GM23338 (cell line): ENCODE measurements at regions not wholly inside any gene's neighbourhood (a gene's known extent, or its start where the extent isn't known, plus 50 kb on each side); places are given as distances from the start of the nearest gene placed in this dataset.

Experiments
- ATAC-seq: fragments of 200-7000 bp; cut with Tn5 transposase; 3 replicates; pipeline ENCODE4 v1.9.1; 2020
- DNase-seq: peaks from one replicate; pipeline ENCODE4 v3.0.0-alpha.2; 2015; ENCODE audit warnings: low spot score
- H2AFZ ChIP-seq: fragments of 200-600 bp; sonication (generic); 2 replicates; pipeline ENCODE4 v1.8.0; 2016; ENCODE audit warnings: antibody characterized with exemption, mild to moderate bottlenecking, moderate library complexity
- H3F3A ChIP-seq: fragments of 200-600 bp; sonication (generic); replicated peaks from 2 replicates; pipeline ENCODE4 v1.8.0; 2017; ENCODE audit warnings: antibody characterized with exemption, mixed run types, low read depth
- H3K27ac ChIP-seq: fragments of 200-600 bp; sonication (generic); 2 replicates; pipeline ENCODE4 v1.6.1; 2016; ENCODE audit warnings: low read depth
- H3K27me3 ChIP-seq: fragments of 200-600 bp; sonication (generic); 2 replicates; pipeline ENCODE4 v1.8.0; 2016; ENCODE audit warnings: mild to moderate bottlenecking, mixed run types, moderate library complexity; ENCODE audit not compliant: insufficient read depth
- H3K36me3 ChIP-seq: fragments of 200-600 bp; sonication (generic); 2 replicates; pipeline ENCODE4 v1.8.0; 2016; ENCODE audit warnings: mild to moderate bottlenecking; ENCODE audit not compliant: insufficient read depth
- H3K4me1 ChIP-seq: fragments of 200-600 bp; sonication (generic); 2 replicates; pipeline ENCODE4 v1.8.0; 2016; ENCODE audit warnings: mild to moderate bottlenecking, moderate library complexity; ENCODE audit not compliant: insufficient read depth
- H3K4me2 ChIP-seq: fragments of 200-600 bp; sonication (generic); 2 replicates; pipeline ENCODE4 v1.7.1; 2017; ENCODE audit warnings: mixed run types
- H3K4me3 ChIP-seq: fragments of 200-600 bp; sonication (generic); 2 replicates; pipeline ENCODE4 v1.6.1; 2016; ENCODE audit warnings: mixed run types
- H3K79me2 ChIP-seq: fragments of 200-600 bp; sonication (generic); replicated peaks from 2 replicates; pipeline ENCODE4 v1.8.0; 2017; ENCODE audit warnings: mild to moderate bottlenecking; ENCODE audit not compliant: insufficient read depth
- H3K9me2 ChIP-seq: fragments of 200-600 bp; sonication (generic); 2 replicates; pipeline ENCODE4 v1.8.0; 2017; ENCODE audit not compliant: insufficient read depth
- H4K20me1 ChIP-seq: fragments of 200-600 bp; sonication (generic); replicated peaks from 2 replicates; pipeline ENCODE4 v1.8.0; 2017; ENCODE audit warnings: mild to moderate bottlenecking; ENCODE audit not compliant: insufficient read depth
- H3K27ac Mint-ChIP-seq: 2 replicates; pipeline ENCODE4 v1.8.0; 2020; ENCODE audit warnings: inconsistent platforms, mild to moderate bottlenecking, moderate library complexity, mixed read lengths
- H3K27me3 Mint-ChIP-seq: 3 replicates; pipeline ENCODE4 v1.8.0; 2022; ENCODE audit warnings: low read depth, mild to moderate bottlenecking, moderate library complexity, mixed read lengths, inconsistent platforms; ENCODE audit not compliant: insufficient read depth, poor library complexity
- H3K36me3 Mint-ChIP-seq: 3 replicates; pipeline ENCODE4 v1.8.0; 2021; ENCODE audit warnings: low read depth, mild to moderate bottlenecking, inconsistent platforms, moderate library complexity, mixed read lengths
- H3K4me1 Mint-ChIP-seq: 3 replicates; pipeline ENCODE4 v1.8.0; 2020; ENCODE audit warnings: mild to moderate bottlenecking, inconsistent platforms, mixed read lengths
- H3K4me3 Mint-ChIP-seq: 3 replicates; pipeline ENCODE4 v1.8.0; 2021; ENCODE audit warnings: moderate library complexity, mild to moderate bottlenecking, inconsistent platforms, mixed read lengths
- H3K9me3 Mint-ChIP-seq: 3 replicates; pipeline ENCODE4 v1.8.0; 2020; ENCODE audit warnings: moderate library complexity, mild to moderate bottlenecking, inconsistent platforms, mixed read lengths
- ETS1 ChIP-seq: IDR thresholded peaks from 2 replicates; pipeline ENCODE4 v1.6.1; 2016; ENCODE audit warnings: antibody characterized with exemption
- EZH2 ChIP-seq: fragments of 200-600 bp; sonication (generic); IDR thresholded peaks from one replicate; pipeline ENCODE4 v1.8.0; 2017; ENCODE audit warnings: antibody characterized with exemption, mild to moderate bottlenecking, low read depth; ENCODE audit not compliant: unreplicated experiment
- EZH2phosphoT487 ChIP-seq: fragments of 200-600 bp; sonication (generic); IDR thresholded peaks from one replicate; pipeline ENCODE4 v1.8.1; 2018; ENCODE audit warnings: antibody characterized with exemption; ENCODE audit not compliant: unreplicated experiment
- JUNB ChIP-seq: IDR thresholded peaks from one replicate; pipeline ENCODE4 v1.6.1; 2016; ENCODE audit warnings: antibody characterized with exemption; ENCODE audit not compliant: unreplicated experiment
- POLR2AphosphoS5 ChIP-seq: IDR thresholded peaks from 2 replicates; pipeline ENCODE4 v1.6.1; 2016; ENCODE audit warnings: antibody characterized with exemption, low read depth
- REST ChIP-seq: IDR thresholded peaks from one replicate; pipeline ENCODE4 v1.6.1; 2018; ENCODE audit warnings: antibody characterized with exemption; ENCODE audit not compliant: unreplicated experiment
- STAT1 ChIP-seq: IDR thresholded peaks from one replicate; pipeline ENCODE4 v1.6.1; 2016; ENCODE audit warnings: antibody characterized with exemption; ENCODE audit not compliant: unreplicated experiment
- ZNF331 ChIP-seq: fragments of 250-450 bp; sonication (Bioruptor Pico); IDR thresholded peaks from 2 replicates; pipeline ENCODE4 v1.5.0; 2020; ENCODE audit warnings: low read depth, mild to moderate bottlenecking, moderate library complexity

GRCh38 chr18:43875511-43875910 lies 598.2 kb upstream of the SYT4 start:
- Histone ChIP-seq H3K27me3 (no peaks in the 10 kb centered on the region), H3K9me2 (peaks cover 3% of the 10 kb centered on the region; the same call in 1 of the 2 replicates), H3K79me2 (no peaks in the 10 kb centered on the region), H3K4me1 (0 out of 2 replicates have a peak, but pooled peaks cover 6% of the 10 kb centered on the region), H3K36me3 (no peaks in the 10 kb centered on the region), H3K27ac (no peak overlapping the region), H2AFZ (peak overlapping the region; percentile 12; the same call in 1 of the 2 replicates), H3K4me2 (no peak overlapping the region), H3F3A (no peaks in the 10 kb centered on the region), H3K4me3 (no peak overlapping the region), H4K20me1 (no peaks in the 10 kb centered on the region)
- peaks cover 13% of the 10 kb centered on the region; the same call in 2 of the 3 replicates for H3K4me1 Mint-ChIP-seq
- TF ChIP-seq JUNB (no peak), ETS1 (no peak), EZH2 (no peak), ZNF331 (CRISPR knock-in tag) (no peak), REST (no peak)
- no peaks in the 10 kb centered on the region; the same call in 2 of the 3 replicates for H3K36me3 Mint-ChIP-seq
- no peak for DNase-seq
- no peak overlapping the region; the same call in 1 of the 2 replicates for H3K27ac Mint-ChIP-seq
- no peak overlapping the region for H3K4me3 Mint-ChIP-seq
- peaks cover 2% of the 10 kb centered on the region; the same call in 1 of the 3 replicates for H3K9me3 Mint-ChIP-seq
- ATAC-seq, result no peak
- H3K27me3 Mint-ChIP-seq, result no peaks in the 10 kb centered on the region

- Mint-ChIP-seq H3K4me3 (no peak overlapping the region), H3K9me3 (peaks cover 2% of the 10 kb centered on the region; the same call in 1 of the 3 replicates), H3K4me1 (peaks cover 13% of the 10 kb centered on the region; the same call in 2 of the 3 replicates), H3K36me3 (no peaks in the 10 kb centered on the region; the same call in 2 of the 3 replicates), H3K27me3 (no peaks in the 10 kb centered on the region), H3K27ac (no peak overlapping the region)
- Histone ChIP-seq H3K9me2 (no peaks in the 10 kb centered on the region; the same call in none of the 2 replicates), H3K4me1 (0 out of 2 replicates have a peak, but pooled peaks cover 6% of the 10 kb centered on the region), H3K27me3 (no peaks in the 10 kb centered on the region), H3K27ac (no peak overlapping the region), H3K79me2 (no peaks in the 10 kb centered on the region), H3K4me3 (no peak overlapping the region), H3K4me2 (no peak overlapping the region), H3K36me3 (no peaks in the 10 kb centered on the region), H2AFZ (peak overlapping the region; percentile 81; the same call in 1 of the 2 replicates), H4K20me1 (no peaks in the 10 kb centered on the region), H3F3A (no peaks in the 10 kb centered on the region)
- DNase-seq, result no peak
- ATAC-seq, result no peak
- TF ChIP-seq EZH2phosphoT487 (no peak), ETS1 (no peak), POLR2AphosphoS5 (no peak), REST (no peak), STAT1 (no peak), JUNB (no peak)
These were observed 599.0 kb upstream of the SYT4 start for GRCh38 chr18:43876286-43876685.
